Lung (tissue), 11 donors: ENCODE measurements at regions not wholly inside any gene's neighbourhood (a gene's known extent, or its start where the extent isn't known, plus 50 kb on each side); places are given as distances from the start of the nearest gene placed in this dataset.
A peak's percentile ranks its signal among the peaks of the same experiment; 100 is the strongest.

ENCODE experiments used
- ATAC-seq: fragments of 200-7000 bp; cut with Tn5 transposase; one replicate; pipeline ENCODE4 v1.9.1; 2020; ENCODE audit warnings: moderate number of reproducible peaks; ENCODE audit not compliant: insufficient read depth, low FRiP score
- DNase-seq, 3 donors: peaks; one replicate each; pipeline ENCODE4 v3.0.0-alpha.2; 2013 to 2017
- H3K27ac ChIP-seq, 2 donors: one replicate each; pipeline ENCODE4 v1.5.1; 2013; ENCODE audit warnings: mild to moderate bottlenecking in 2 of 2, moderate library complexity in 2 of 2, control low read depth in 1 of 2, inconsistent platforms in 1 of 2, low read depth in 1 of 2, low read length in 1 of 2
- H3K27me3 ChIP-seq, 3 donors: one replicate each; pipeline ENCODE4 v1.5.1; 2013; ENCODE audit warnings: low read length in 2 of 3; ENCODE audit not compliant: control insufficient read depth in 3 of 3, insufficient read depth in 3 of 3
- H3K36me3 ChIP-seq, 4 donors: one replicate each; pipeline ENCODE4 v1.5.1; 2013; ENCODE audit warnings: low read length in 4 of 4, mild to moderate bottlenecking in 1 of 4, moderate library complexity in 1 of 4; ENCODE audit not compliant: control insufficient read depth in 4 of 4, insufficient read depth in 4 of 4
- H3K4me1 ChIP-seq, 5 donors: one replicate each; pipeline ENCODE4 v1.5.1; 2013; ENCODE audit warnings: low read length in 5 of 5, mild to moderate bottlenecking in 2 of 5, moderate library complexity in 1 of 5; ENCODE audit not compliant: control insufficient read depth in 5 of 5, insufficient read depth in 5 of 5
- H3K4me3 ChIP-seq: one replicate; pipeline ENCODE4 v1.5.1; 2013; ENCODE audit warnings: mild to moderate bottlenecking, control low read depth, moderate library complexity
- H3K9ac ChIP-seq, 2 donors: one replicate each; pipeline ENCODE4 v1.5.1; 2013; ENCODE audit warnings: low read length in 2 of 2, control low read depth in 1 of 2; ENCODE audit not compliant: insufficient read depth in 1 of 2
- H3K9me3 ChIP-seq, 4 donors: one replicate each; pipeline ENCODE4 v1.5.1; 2013; ENCODE audit warnings: low read length in 3 of 4, mild to moderate bottlenecking in 1 of 4, moderate library complexity in 1 of 4; ENCODE audit not compliant: control insufficient read depth in 4 of 4, insufficient read depth in 3 of 4
- CTCF ChIP-seq: IDR thresholded peaks from 2 replicates; pipeline ENCODE4 v1.5.1; 2012; ENCODE audit warnings: mild to moderate bottlenecking; ENCODE audit errors: control extremely low read depth, extremely low read depth
- WGBS, 2 donors: extraction: QIAGEN DNeasy Blood & Tissue Kit; methylation state at CpG; one replicate each; pipeline ENCODE4 v1.1.7; 2013; 5-methylcytosine and 5-hydroxymethylcytosine counted together
- donor health status: control.
- donor health status: control.
- donor health status: Bipolar disorder and iron deficiency.
- donor health status: healthy.
- donor health status: DM: yes; HTN: yes; CAD: no.

DNA sequence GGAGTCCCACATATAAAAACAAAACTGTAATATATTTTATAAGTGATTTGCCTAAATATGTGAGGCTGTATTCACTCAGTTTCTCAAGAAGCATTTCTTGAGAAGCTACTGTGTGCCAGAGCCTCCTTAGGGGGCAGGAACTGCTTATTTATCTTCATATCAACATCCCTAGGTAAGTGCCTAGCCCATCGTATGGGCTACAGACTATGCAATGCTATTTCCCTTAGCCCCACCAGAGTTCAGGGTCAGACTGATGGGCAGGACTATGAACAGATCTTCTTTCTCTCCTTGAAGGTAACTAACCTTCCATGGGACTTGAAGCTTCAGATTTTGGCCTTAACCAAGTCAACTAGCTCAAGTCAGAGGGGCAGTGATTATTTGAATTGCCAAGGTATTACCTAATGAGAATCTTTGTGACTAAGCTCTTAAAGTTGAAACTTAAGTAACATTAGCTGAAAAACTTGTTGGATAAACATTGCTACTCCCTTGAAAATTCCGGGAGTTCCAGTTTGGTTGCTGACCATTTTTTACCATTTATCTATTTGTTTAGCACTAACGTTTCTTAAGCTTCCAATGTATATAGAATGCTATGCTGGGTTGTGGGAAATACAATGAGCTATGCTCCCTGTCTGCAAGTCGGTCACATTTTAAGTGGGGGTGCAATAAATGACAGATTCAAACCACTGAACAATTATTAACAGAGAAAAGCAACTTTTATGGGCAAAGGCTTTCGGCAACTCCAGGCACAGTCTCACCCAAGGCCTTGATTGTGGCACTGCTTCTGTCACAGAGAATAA is 85.2 kb downstream of the GPR88 start:
- TF ChIP-seq CTCF = no peak
- Histone ChIP-seq H3K4me1 (peaks cover 0 to 43% (median 13%) of the 10 kb centered on the region in 5 donors), H3K27me3 (no peaks in the 10 kb centered on the region), H3K36me3 (no peaks in the 10 kb centered on the region), H3K27ac (no peak overlapping the region), H3K9me3 (no peaks in the 10 kb centered on the region), H3K9ac (no peak overlapping the region), H3K4me3 (no peak overlapping the region)
- ATAC-seq = no peak
- 54 to 82% methylated on average over 5 of the region's 5 CpGs for WGBS, 2 donors
- peak in 2 of 3 donors; percentile 10 to 29 for DNase-seq

DNA sequence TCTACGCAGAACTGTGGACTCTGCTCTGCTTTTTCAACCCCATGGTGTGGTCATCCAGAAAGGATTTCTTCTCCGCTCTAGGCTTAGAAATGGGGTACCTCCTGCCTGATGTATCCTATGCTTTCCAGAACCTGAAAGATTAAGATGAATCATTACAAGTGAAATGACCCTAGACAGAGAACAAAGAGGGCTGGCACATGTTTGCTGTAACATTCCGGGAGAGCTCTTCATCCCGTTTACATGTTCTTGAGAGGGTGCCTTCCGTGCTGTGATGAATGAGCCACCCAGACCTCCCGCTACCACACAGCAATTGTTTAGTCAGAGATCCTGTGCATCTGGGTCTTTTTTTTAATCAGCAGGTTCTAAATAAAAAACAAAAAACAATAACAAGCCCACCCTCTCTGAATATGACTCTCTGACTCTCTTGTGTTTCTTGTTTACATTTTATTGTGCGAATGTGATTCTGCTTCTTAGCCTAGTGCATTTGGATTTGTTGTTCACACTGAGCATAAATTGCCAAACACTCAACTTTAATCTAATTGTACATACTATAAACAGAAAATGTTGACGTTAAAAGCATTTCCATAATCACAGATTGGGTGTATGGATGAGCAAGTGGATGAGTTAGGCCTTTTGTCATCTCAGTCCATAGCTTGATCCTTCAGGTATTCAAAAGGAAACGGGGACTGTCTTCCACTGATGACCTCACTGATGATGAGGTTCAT is 87.1 kb downstream of the GPR88 start:
- Histone ChIP-seq H3K27ac (no peak overlapping the region), H3K4me1 (peaks cover 0 to 43% (median 13%) of the 10 kb centered on the region in 5 donors), H3K36me3 (no peaks in the 10 kb centered on the region), H3K9me3 (no peaks in the 10 kb centered on the region), H3K27me3 (no peaks in the 10 kb centered on the region), H3K9ac (peak overlapping the region in 1 of 2 donors; percentile 5), H3K4me3 (no peak overlapping the region)
- ATAC-seq = no peak
- 64 to 80% methylated on average over 9 of the region's 9 CpGs for WGBS, 2 donors
- peak in 2 of 3 donors; percentile 61 to 69 for DNase-seq
- TF ChIP-seq CTCF = no peak

GRCh38 chr1:100626397-100626796 is 88.5 kb downstream of the GPR88 start:
- ATAC-seq = no peak
- TF ChIP-seq CTCF = no peak
- Histone ChIP-seq H3K36me3 (no peaks in the 10 kb centered on the region), H3K4me3 (no peak overlapping the region), H3K9ac (no peak overlapping the region), H3K27ac (no peak overlapping the region), H3K9me3 (no peaks in the 10 kb centered on the region), H3K27me3 (no peaks in the 10 kb centered on the region), H3K4me1 (peaks cover 0 to 41% (median 12%) of the 10 kb centered on the region in 5 donors)
- WGBS, 2 donors = 35 to 50% methylated on average over 3 of the region's 3 CpGs
- DNase-seq = no peak
